PC-9 (cell line): ENCODE measurements at regions not wholly inside any gene's neighbourhood (a gene's known extent, or its start where the extent isn't known, plus 50 kb on each side); places are given as distances from the start of the nearest gene placed in this dataset.

Experiments
- EZH2 ChIP-seq: fragments of 200-600 bp; sonication (generic); IDR thresholded peaks from 2 replicates; pipeline ENCODE4 v1.8.0; 2017; ENCODE audit warnings: antibody characterized with exemption, low read depth
- TF ChIP-seq, protein P1 (sequence below): fragments of 200-600 bp; sonication (generic); conservative IDR thresholded peaks from 2 replicates; pipeline ENCODE4 v1.6.1; 2017; ENCODE audit warnings: mixed run types, antibody characterized with exemption, mild to moderate bottlenecking, moderate library complexity

DNA sequence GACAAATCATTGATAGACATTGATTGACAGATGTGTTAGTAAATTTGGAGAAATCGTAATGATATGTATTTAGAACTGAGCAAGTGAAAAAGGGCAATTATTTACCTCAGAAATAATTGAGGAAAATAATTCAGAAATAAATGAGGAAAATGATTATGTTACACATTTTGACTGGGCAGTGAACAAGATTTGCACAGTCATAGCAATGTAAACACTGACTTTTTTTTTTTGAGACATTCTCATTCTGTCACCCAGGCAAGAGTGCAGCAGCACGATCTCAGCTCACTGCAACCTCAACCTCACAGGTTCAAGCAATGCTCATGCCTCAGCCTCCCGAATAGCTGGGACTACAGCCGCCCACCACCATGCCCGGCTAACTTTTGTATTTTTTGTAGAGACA is 211.7 kb downstream of the SP3 start:
- TF ChIP-seq, protein P1, sequence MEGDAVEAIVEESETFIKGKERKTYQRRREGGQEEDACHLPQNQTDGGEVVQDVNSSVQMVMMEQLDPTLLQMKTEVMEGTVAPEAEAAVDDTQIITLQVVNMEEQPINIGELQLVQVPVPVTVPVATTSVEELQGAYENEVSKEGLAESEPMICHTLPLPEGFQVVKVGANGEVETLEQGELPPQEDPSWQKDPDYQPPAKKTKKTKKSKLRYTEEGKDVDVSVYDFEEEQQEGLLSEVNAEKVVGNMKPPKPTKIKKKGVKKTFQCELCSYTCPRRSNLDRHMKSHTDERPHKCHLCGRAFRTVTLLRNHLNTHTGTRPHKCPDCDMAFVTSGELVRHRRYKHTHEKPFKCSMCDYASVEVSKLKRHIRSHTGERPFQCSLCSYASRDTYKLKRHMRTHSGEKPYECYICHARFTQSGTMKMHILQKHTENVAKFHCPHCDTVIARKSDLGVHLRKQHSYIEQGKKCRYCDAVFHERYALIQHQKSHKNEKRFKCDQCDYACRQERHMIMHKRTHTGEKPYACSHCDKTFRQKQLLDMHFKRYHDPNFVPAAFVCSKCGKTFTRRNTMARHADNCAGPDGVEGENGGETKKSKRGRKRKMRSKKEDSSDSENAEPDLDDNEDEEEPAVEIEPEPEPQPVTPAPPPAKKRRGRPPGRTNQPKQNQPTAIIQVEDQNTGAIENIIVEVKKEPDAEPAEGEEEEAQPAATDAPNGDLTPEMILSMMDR = no peak
- no peak for TF ChIP-seq EZH2
